ENCODE measurements at regions not wholly inside any gene's neighbourhood (a gene's known extent, or its start where the extent isn't known, plus 50 kb on each side); places are given as distances from the start of the nearest gene placed in this dataset.

- FAIRE-seq (no peak), DNase-seq (ENCODE audit: low read depth, low spot score) (no peak)
- H3K4me1 ChIP-seq (ENCODE audit: control insufficient read depth, extremely low read depth, insufficient read depth, low read length): no peaks in the 10 kb centered on the region
- H3K27me3 ChIP-seq (ENCODE audit: control insufficient read depth, extremely low read depth, insufficient read depth, low read length): no peaks in the 10 kb centered on the region
- H2AFZ ChIP-seq (ENCODE audit: control insufficient read depth, low read length): no peak overlapping the region
- no peak overlapping the region for H3K4me3 ChIP-seq (ENCODE audit: control insufficient read depth in 2 of 3, extremely low read depth in 1 of 3, insufficient read depth in 2 of 3, low read depth in 1 of 3, low read length in 3 of 3)
- H3K9me1 ChIP-seq (ENCODE audit: control insufficient read depth, extremely low read depth, insufficient read depth, low read length): no peaks in the 10 kb centered on the region
- TF ChIP-seq CTCF (optimal IDR thresholded peaks at IDR 0.05 in 1 of 3, IDR thresholded peaks at IDR 0.05 in 1 of 3, conservative IDR thresholded peaks at IDR 0.05 in 1 of 3; ENCODE audit: extremely low read depth in 1 of 3, insufficient read depth in 2 of 3, low read length in 3 of 3): no peak
- dilution Hi-C loops (cut with MboI; ENCODE audit: extremely low pct_ligation_motif_present, low sequenced_read_pairs): no loop called here
- H3K9me3 ChIP-seq (ENCODE audit: control insufficient read depth, low read depth, low read length): peaks cover 5% of the 10 kb centered on the region
- H3K36me3 ChIP-seq (ENCODE audit: control insufficient read depth in 2 of 2, extremely low read depth in 1 of 2, insufficient read depth in 2 of 2, low read length in 2 of 2): no peaks in the 10 kb centered on the region
- no peak overlapping the region for H3K27ac ChIP-seq (ENCODE audit: control insufficient read depth, insufficient read depth, low read length)
- H4K20me1 ChIP-seq (ENCODE audit: control insufficient read depth, extremely low read depth, insufficient read depth, low read length): no peaks in the 10 kb centered on the region
- H3K4me2 ChIP-seq (ENCODE audit: control insufficient read depth, extremely low read depth, insufficient read depth, low read depth, low read length): no peak overlapping the region
- H3K79me2 ChIP-seq (ENCODE audit: control insufficient read depth, insufficient read depth, low read length): no peaks in the 10 kb centered on the region
- no peak overlapping the region for H3K9ac ChIP-seq (ENCODE audit: control insufficient read depth, extremely low read depth, insufficient read depth, low read length)
These were observed 63.4 kb upstream of the TEX51 start for GRCh38 chr2:126835261-126835660.

GRCh38 chr2:126835831-126836230 lies 62.9 kb upstream of the TEX51 start:
- Histone ChIP-seq H3K79me2 (ENCODE audit: control insufficient read depth, insufficient read depth, low read length) (no peaks in the 10 kb centered on the region), H3K27ac (ENCODE audit: control insufficient read depth, insufficient read depth, low read length) (no peak overlapping the region), H2AFZ (ENCODE audit: control insufficient read depth, low read length) (no peak overlapping the region), H3K9me1 (ENCODE audit: control insufficient read depth, extremely low read depth, insufficient read depth, low read length) (no peaks in the 10 kb centered on the region), H3K4me1 (ENCODE audit: control insufficient read depth, extremely low read depth, insufficient read depth, low read length) (no peaks in the 10 kb centered on the region), H3K27me3 (ENCODE audit: control insufficient read depth, extremely low read depth, insufficient read depth, low read length) (no peaks in the 10 kb centered on the region), H3K9ac (ENCODE audit: control insufficient read depth, extremely low read depth, insufficient read depth, low read length) (no peak overlapping the region), H3K4me2 (ENCODE audit: control insufficient read depth, extremely low read depth, insufficient read depth, low read depth, low read length) (no peak overlapping the region), H3K9me3 (ENCODE audit: control insufficient read depth, low read depth, low read length) (peaks cover 5% of the 10 kb centered on the region), H4K20me1 (ENCODE audit: control insufficient read depth, extremely low read depth, insufficient read depth, low read length) (no peaks in the 10 kb centered on the region), H3K36me3 (ENCODE audit: control insufficient read depth in 2 of 2, extremely low read depth in 1 of 2, insufficient read depth in 2 of 2, low read length in 2 of 2) (no peaks in the 10 kb centered on the region), H3K4me3 (ENCODE audit: control insufficient read depth in 2 of 3, extremely low read depth in 1 of 3, insufficient read depth in 2 of 3, low read depth in 1 of 3, low read length in 3 of 3) (no peak overlapping the region)
- FAIRE-seq: no peak
- dilution Hi-C loops (cut with MboI; ENCODE audit: extremely low pct_ligation_motif_present, low sequenced_read_pairs): no loop called here
- DNase-seq (ENCODE audit: low read depth, low spot score): no peak
- TF ChIP-seq EZH2 (IDR thresholded peaks at IDR 0.05; ENCODE audit: low read length) (no peak), CTCF (optimal IDR thresholded peaks at IDR 0.05 in 1 of 3, IDR thresholded peaks at IDR 0.05 in 1 of 3, conservative IDR thresholded peaks at IDR 0.05 in 1 of 3; ENCODE audit: extremely low read depth in 1 of 3, insufficient read depth in 2 of 3, low read length in 3 of 3) (no peak)

All from keratinocyte (primary cell).